ENCODE measurements at regions not wholly inside any gene's neighbourhood (a gene's known extent, or its start where the extent isn't known, plus 50 kb on each side); places are given as distances from the start of the nearest gene placed in this dataset.

- DNase-seq, result no peak
These were observed 168.9 kb downstream of the CYRIA start for GRCh38 chr2:16496426-16497388.

DNA sequence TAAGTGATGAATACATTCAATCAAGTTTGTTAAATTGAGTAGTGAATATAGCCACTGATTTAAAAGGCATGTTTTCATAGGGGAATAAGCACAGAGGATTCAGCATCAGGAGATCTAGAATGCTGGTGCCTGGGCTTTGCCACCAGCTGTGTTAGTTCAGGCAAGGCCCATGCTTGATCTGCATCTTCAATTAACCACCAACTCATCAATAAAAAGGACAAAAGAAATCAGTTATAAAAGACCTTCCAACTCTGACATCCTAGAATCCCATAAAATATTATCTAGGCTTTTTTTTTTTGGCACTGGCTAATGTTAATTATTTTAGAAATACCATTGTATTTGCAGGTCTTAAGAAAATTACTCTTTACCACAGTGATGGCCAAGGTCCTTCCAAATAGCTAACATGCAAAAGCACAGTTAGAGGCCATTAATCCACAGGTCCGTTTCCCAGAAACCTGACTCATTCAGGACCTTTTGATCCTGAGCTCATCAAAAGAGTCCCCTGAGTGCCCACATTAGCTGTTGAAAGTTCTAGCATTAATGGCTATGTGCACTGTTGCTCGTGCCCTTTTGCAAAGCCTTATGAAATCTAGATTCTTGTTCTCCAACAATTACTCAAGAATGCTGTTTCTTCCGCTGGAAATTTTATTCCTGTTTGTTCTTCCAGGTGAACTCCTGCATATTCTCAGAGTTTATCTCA lies 170.0 kb downstream of the CYRIA start:
- DNase-seq, result no peak

- DNase-seq, result no peak
These were observed 170.7 kb downstream of the CYRIA start for GRCh38 chr2:16494836-16495508.

- no peak for DNase-seq
These were observed 171.8 kb downstream of the CYRIA start for GRCh38 chr2:16493788-16494187.

- DNase-seq, result peak; percentile 43 to 51 (median 50)
These were observed 177.9 kb downstream of the CYRIA start for GRCh38 chr2:16487686-16488085.

GRCh38 chr2:16485251-16485650 lies 180.4 kb downstream of the CYRIA start:
- DNase-seq, result no peak

DNA sequence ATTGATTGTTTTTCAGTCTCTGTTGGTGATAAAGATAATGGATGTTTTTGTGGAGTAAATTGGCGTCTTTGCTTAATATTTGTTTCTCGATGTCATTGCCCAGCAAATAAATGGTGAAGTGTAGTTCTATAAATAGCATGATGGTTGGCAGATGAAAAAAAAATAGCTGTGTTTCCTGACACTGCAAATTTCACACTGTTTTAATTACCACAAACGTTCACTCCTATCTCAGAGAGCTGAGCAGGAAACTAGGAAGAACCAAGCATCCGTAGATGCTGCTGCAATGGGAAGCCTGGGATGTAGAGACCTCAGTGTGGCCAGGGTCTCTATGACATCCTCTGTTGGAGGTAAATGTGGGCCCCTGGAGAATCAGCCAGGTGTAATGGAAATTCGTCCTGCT lies 183.2 kb downstream of the CYRIA start:
- DNase-seq, result no peak

GRCh38 chr2:16481351-16481750 lies 184.3 kb downstream of the CYRIA start:
- DNase-seq, result no peak

DNA sequence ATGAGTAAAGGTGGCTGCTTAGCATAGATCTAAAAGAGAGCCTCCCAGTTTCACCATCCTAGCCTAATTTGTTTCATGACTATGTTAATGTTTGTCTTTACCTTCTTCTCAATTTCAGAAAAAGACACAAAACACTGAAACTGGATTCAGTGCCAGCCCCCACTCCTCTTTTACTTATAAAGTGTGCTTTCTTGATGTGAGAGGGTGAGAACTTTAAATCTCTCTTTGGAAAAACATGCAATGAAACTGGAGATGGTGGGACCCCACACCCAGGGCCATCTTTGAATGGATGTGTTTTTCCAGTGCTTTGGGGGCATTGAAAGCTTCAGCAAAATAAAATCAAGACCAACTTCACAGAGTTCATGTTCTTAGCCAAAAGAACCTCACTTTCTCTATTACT lies 185.9 kb downstream of the CYRIA start:
- no peak for DNase-seq

DNA sequence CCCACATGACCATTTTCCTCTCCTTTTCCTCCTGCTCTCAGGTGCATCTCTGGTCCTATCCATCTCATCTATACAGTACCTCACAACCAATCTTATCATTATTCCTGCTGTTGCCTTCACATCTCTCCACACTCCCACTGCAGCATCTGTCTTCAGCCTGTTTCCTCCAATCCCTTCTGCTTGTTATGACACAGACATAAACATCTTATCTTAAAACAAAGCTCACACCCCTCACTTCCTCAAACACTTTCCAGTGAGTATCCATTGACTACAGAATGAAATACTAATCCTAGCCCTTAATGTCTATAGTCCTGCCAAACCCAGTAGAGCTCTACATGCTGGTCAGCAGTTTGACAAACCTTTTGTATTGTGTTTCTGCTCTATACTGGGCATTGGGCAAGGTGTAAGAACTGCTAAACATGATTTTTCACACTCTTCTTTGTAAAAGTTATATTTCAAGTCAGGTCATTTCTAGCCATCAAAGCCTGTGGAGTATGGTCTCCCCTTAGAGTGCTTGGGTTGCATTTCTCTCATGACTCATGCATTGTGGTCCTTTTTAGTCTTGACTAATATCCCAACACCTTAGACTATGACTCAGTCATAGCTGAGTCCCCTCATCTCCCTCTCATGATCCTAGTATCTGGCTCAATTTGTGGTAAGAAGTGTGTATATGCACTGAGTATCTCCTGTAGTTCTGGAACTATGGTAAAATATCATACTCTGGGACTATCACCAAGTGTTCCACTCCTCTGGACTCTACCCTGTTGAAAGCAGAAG lies 187.0 kb downstream of the CYRIA start:
- no peak for DNase-seq

DNA sequence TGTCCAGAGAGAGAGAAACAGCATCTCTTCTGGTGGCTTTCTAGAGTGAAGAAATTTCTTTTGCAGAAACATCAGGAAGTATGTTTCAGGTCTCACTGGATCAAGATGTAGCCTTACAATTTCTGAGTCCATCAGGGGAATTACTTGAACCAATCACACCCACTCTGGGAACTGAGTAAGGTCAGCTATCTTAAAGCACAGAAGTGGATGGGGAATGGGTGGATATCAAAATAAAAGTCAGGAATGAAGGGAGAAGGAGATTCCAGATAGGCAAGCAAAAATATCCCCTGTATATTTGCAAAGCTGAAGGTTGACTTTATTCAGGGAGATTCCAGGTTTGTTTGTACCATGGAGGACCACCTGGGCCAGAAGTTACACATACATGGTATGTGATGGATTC lies 188.0 kb downstream of the CYRIA start:
- DNase-seq, result no peak

DNA sequence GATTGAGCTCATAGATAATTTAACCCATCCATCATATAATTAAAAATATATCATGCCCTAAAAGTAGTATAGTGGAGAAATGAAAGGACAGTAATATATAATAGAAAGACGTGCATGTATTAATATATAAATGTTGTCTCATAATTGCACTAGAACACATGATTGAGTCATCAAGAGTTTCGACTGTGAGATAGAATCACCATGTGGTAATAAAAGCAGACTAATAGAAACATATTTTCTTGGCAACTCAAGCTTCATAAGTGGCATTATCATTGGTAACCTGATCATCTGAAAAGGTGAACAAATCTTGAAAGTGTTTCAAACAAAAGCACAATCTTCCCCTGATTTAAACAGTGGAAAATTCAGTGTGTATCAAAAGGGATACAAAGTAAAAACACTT lies 188.8 kb downstream of the CYRIA start:
- no peak for DNase-seq

GRCh38 chr2:16475986-16476567 lies 189.6 kb downstream of the CYRIA start:
- no peak for DNase-seq

GRCh38 chr2:16475586-16475985 lies 190.0 kb downstream of the CYRIA start:
- DNase-seq, result no peak

GRCh38 chr2:16473575-16473974 lies 192.1 kb downstream of the CYRIA start:
- DNase-seq, result no peak

DNA sequence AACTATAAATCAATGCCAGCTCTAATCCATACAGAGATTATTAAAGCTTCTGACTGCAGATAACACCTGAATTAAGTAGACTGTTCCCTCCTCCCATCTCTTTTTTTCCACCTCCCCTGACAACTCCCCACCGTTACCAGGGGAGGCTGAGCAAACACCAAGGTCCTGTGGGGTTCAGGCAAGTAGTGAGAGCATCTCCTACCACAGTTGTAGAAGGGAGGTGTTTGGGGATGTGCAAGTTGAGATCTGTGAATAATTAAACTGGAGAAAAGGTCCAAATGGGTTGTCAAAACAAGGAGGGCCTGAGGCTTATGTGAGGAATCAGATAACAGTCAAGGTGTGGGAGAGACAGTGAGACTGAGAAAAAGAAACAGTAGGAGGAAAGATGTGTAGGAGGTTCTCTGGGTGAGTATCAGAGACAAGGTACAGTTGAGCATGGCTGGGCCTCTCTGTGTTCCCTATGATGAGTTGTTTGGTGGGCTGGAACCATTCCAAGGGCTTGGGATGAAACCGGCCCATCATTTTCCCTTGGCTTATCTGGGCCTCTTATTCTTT lies 194.6 kb downstream of the CYRIA start:
- no peak for DNase-seq

DNA sequence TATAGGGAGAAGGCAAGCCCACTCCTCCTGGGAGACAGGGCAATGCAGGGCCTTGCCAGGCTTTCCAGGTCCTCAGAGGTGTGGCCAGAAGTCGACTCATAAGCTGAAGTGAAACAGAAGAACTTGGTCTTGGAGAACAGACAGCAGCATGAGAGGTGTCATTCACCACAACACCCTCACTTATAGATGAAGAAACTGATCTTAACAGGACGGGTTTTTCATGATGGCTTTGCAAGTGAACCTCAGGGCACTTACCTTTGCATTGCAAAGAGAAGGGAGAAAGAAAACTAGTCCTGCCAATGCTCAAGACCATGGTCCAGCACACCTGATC lies 198.8 kb downstream of the CYRIA start:
- DNase-seq, result no peak

- no peak for DNase-seq
These were observed 199.4 kb downstream of the CYRIA start for GRCh38 chr2:16466133-16466820.

- DNase-seq, result no peak
These were observed 201.0 kb downstream of the CYRIA start for GRCh38 chr2:16464641-16465040.

DNA sequence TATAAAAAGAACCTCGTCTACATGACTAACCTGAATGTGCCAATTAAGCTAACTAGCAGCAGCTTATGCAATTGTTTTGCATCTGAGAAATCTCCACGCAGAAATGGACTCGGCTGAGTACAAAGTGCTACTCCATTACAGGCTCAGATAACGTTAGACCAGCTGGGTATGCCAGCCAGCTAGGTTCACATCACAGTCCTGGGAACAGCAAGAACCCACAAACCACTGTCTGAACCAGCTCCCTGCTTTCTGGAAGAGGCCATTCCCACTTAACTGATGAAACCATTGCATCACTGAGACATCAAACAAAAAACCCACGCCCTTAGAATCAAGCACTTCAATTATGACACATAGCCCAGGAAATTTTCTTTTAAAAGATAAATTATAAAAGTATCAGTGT lies 202.7 kb downstream of the CYRIA start:
- no peak for DNase-seq

GRCh38 chr2:16461672-16462071 lies 204.0 kb downstream of the CYRIA start:
- DNase-seq, result no peak

DNA sequence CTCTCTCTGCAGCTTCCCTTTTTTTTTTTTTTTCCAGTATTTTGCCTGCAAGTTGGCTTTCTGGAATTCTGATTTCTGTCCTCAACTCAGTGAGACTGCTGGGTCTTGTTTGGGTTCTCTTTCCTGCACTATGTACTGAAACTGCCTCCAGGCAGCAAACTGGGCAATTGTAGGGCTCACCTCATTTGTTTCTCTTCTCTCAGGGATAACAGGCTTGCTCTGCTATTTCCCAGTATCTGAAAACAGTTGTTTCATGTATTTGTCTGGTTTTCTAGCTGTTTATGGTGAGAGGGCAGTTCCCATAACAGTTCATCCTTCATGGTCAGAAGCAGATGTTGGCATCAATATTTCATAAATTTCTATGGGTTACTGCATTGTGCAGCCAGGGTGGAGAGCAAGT lies 206.0 kb downstream of the CYRIA start:
- no peak for DNase-seq
